ENCODE measurements at regions not wholly inside any gene's neighbourhood (a gene's known extent, or its start where the extent isn't known, plus 50 kb on each side); places are given as distances from the start of the nearest gene placed in this dataset.

DNA sequence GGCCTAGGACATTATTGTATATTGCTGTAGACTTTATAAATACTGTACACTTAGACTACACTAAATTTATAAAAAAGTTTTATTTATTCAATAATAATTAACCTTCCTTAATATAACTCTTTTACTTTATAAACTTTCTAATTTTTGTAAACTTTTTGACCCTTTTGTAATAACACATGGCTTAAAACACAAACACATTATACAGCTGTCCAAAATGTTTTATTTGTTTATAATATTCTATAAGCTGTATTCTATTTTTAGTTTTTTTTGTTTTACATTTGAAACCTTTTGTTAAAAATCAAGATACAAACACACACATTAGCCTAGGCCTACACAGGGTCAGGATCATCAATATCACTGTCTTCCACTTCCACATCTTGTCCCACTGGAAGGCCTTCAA, 190.0 kb downstream of the BMP4 start (continued):
- TF ChIP-seq, protein P1, sequence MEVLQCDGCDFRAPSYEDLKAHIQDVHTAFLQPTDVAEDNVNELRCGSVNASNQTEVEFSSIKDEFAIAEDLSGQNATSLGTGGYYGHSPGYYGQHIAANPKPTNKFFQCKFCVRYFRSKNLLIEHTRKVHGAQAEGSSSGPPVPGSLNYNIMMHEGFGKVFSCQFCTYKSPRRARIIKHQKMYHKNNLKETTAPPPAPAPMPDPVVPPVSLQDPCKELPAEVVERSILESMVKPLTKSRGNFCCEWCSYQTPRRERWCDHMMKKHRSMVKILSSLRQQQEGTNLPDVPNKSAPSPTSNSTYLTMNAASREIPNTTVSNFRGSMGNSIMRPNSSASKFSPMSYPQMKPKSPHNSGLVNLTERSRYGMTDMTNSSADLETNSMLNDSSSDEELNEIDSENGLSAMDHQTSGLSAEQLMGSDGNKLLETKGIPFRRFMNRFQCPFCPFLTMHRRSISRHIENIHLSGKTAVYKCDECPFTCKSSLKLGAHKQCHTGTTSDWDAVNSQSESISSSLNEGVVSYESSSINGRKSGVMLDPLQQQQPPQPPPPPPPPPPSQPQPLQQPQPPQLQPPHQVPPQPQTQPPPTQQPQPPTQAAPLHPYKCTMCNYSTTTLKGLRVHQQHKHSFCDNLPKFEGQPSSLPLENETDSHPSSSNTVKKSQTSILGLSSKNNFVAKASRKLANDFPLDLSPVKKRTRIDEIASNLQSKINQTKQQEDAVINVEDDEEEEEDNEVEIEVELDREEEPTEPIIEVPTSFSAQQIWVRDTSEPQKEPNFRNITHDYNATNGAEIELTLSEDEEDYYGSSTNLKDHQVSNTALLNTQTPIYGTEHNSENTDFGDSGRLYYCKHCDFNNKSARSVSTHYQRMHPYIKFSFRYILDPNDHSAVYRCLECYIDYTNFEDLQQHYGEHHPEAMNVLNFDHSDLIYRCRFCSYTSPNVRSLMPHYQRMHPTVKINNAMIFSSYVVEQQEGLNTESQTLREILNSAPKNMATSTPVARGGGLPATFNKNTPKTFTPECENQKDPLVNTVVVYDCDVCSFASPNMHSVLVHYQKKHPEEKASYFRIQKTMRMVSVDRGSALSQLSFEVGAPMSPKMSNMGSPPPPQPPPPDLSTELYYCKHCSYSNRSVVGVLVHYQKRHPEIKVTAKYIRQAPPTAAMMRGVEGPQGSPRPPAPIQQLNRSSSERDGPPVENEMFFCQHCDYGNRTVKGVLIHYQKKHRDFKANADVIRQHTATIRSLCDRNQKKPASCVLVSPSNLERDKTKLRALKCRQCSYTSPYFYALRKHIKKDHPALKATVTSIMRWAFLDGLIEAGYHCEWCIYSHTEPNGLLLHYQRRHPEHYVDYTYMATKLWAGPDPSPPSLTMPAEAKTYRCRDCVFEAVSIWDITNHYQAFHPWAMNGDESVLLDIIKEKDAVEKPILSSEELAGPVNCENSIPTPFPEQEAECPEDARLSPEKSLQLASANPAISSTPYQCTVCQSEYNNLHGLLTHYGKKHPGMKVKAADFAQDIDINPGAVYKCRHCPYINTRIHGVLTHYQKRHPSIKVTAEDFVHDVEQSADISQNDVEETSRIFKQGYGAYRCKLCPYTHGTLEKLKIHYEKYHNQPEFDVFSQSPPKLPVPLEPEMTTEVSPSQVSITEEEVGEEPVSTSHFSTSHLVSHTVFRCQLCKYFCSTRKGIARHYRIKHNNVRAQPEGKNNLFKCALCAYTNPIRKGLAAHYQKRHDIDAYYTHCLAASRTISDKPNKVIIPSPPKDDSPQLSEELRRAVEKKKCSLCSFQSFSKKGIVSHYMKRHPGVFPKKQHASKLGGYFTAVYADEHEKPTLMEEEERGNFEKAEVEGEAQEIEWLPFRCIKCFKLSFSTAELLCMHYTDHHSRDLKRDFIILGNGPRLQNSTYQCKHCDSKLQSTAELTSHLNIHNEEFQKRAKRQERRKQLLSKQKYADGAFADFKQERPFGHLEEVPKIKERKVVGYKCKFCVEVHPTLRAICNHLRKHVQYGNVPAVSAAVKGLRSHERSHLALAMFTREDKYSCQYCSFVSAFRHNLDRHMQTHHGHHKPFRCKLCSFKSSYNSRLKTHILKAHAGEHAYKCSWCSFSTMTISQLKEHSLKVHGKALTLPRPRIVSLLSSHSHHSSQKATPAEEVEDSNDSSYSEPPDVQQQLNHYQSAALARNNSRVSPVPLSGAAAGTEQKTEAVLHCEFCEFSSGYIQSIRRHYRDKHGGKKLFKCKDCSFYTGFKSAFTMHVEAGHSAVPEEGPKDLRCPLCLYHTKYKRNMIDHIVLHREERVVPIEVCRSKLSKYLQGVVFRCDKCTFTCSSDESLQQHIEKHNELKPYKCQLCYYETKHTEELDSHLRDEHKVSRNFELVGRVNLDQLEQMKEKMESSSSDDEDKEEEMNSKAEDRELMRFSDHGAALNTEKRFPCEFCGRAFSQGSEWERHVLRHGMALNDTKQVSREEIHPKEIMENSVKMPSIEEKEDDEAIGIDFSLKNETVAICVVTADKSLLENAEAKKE (CRISPR knock-in tag; IDR thresholded peaks at IDR 0.05): no peak
- TF ChIP-seq EZH2 (IDR thresholded peaks at IDR 0.05; ENCODE audit: low read depth, unreplicated experiment) (no peak), JUNB (IDR thresholded peaks at IDR 0.05; ENCODE audit: unreplicated experiment) (no peak), CREB1 (CRISPR knock-in tag; IDR thresholded peaks at IDR 0.05; ENCODE audit: low read depth) (no peak), ETS1 (IDR thresholded peaks at IDR 0.05) (no peak), CTCF (conservative IDR thresholded peaks at IDR 0.05; ENCODE audit: low read depth in 2 of 2) (no peak), STAT1 (IDR thresholded peaks at IDR 0.05; ENCODE audit: unreplicated experiment) (no peak), ZNF331 (CRISPR knock-in tag; IDR thresholded peaks at IDR 0.05; ENCODE audit: low read depth) (no peak)

Measured in GM23338 (cell line).